HUES48 (cell line): ENCODE measurements at regions not wholly inside any gene's neighbourhood (a gene's known extent, or its start where the extent isn't known, plus 50 kb on each side); places are given as distances from the start of the nearest gene placed in this dataset.
"Not testable (repeated sequence)": the region's sequence is repeated elsewhere in the genome, so short reads cannot be mapped to it uniquely, and the experiment has no call there.

ENCODE experiments used
- H3K27ac ChIP-seq: one replicate; pipeline ENCODE4 v1.7.0; 2013; ENCODE audit warnings: low read depth, low read length, inconsistent platforms
- H3K27me3 ChIP-seq: 2 replicates; pipeline ENCODE4 v1.6.1; 2013; ENCODE audit warnings: mild to moderate bottlenecking, low read length; ENCODE audit not compliant: control insufficient read depth, insufficient read depth
- H3K36me3 ChIP-seq: 2 replicates; pipeline ENCODE4 v1.6.1; 2013; ENCODE audit warnings: low read length; ENCODE audit not compliant: control insufficient read depth, insufficient read depth
- H3K4me1 ChIP-seq: 2 replicates; pipeline ENCODE4 v1.6.1; 2013; ENCODE audit warnings: mild to moderate bottlenecking, low read length; ENCODE audit not compliant: control insufficient read depth, insufficient read depth
- H3K4me3 ChIP-seq: 2 replicates; pipeline ENCODE4 v1.5.1; 2013; ENCODE audit warnings: mild to moderate bottlenecking, low read depth, low read length
- H3K9ac ChIP-seq: 2 replicates; pipeline ENCODE4 v1.6.1; 2013; ENCODE audit warnings: mild to moderate bottlenecking, low read depth, low read length, moderate library complexity
- H3K9me3 ChIP-seq: 2 replicates; pipeline ENCODE4 v1.6.1; 2013; ENCODE audit warnings: low read length; ENCODE audit not compliant: control insufficient read depth, insufficient read depth

- H3K9me3 ChIP-seq, H3K27ac ChIP-seq, H3K4me3 ChIP-seq, H3K27me3 ChIP-seq, H3K36me3 ChIP-seq, H3K4me1 ChIP-seq, H3K9ac ChIP-seq: not testable (repeated sequence)
Observed at GRCh38 chr15:84153655-84154140, 81.9 kb upstream of the GOLGA6L4 start.

- H3K36me3 ChIP-seq, H3K4me1 ChIP-seq, H3K27ac ChIP-seq, H3K9me3 ChIP-seq, H3K4me3 ChIP-seq, H3K9ac ChIP-seq, H3K27me3 ChIP-seq: not testable (repeated sequence)
Observed at GRCh38 chr15:84154314-84154713, 81.3 kb upstream of the GOLGA6L4 start.

- not testable (repeated sequence) for H3K36me3 ChIP-seq, H3K4me1 ChIP-seq, H3K27me3 ChIP-seq, H3K9ac ChIP-seq, H3K27ac ChIP-seq, H3K9me3 ChIP-seq, H3K4me3 ChIP-seq
Observed at GRCh38 chr15:84154787-84155186, 80.8 kb upstream of the GOLGA6L4 start.

GRCh38 chr15:84155792-84156587, 79.6 kb upstream of the GOLGA6L4 start:
- not testable (repeated sequence) for H3K4me1 ChIP-seq, H3K9me3 ChIP-seq, H3K36me3 ChIP-seq, H3K9ac ChIP-seq, H3K27me3 ChIP-seq, H3K27ac ChIP-seq, H3K4me3 ChIP-seq

GRCh38 chr15:84156588-84156840, 79.1 kb upstream of the GOLGA6L4 start:
- H3K9me3 ChIP-seq, H3K9ac ChIP-seq, H3K36me3 ChIP-seq: not testable (repeated sequence)

GRCh38 chr15:84157056-84157632, 78.4 kb upstream of the GOLGA6L4 start:
- not testable (repeated sequence) for H3K27ac ChIP-seq, H3K27me3 ChIP-seq, H3K4me1 ChIP-seq

More at GRCh38 chr15:84156588-84156840, 79.1 kb upstream of the GOLGA6L4 start:
- H3K4me3 ChIP-seq, H3K27ac ChIP-seq, H3K4me1 ChIP-seq, H3K27me3 ChIP-seq: not testable (repeated sequence)

GRCh38 chr15:84157857-84158256, 77.7 kb upstream of the GOLGA6L4 start:
- not testable (repeated sequence) for H3K27ac ChIP-seq, H3K9ac ChIP-seq, H3K36me3 ChIP-seq, H3K27me3 ChIP-seq, H3K4me3 ChIP-seq, H3K4me1 ChIP-seq, H3K9me3 ChIP-seq

More at GRCh38 chr15:84157056-84157632, 78.4 kb upstream of the GOLGA6L4 start:
- not testable (repeated sequence) for H3K9ac ChIP-seq, H3K36me3 ChIP-seq, H3K9me3 ChIP-seq, H3K4me3 ChIP-seq

GRCh38 chr15:84159346-84160269, 76.0 kb upstream of the GOLGA6L4 start:
- H3K27me3 ChIP-seq, H3K4me3 ChIP-seq, H3K4me1 ChIP-seq, H3K9ac ChIP-seq, H3K9me3 ChIP-seq, H3K27ac ChIP-seq, H3K36me3 ChIP-seq: not testable (repeated sequence)

- H3K27me3 ChIP-seq, H3K4me1 ChIP-seq, H3K27ac ChIP-seq, H3K9me3 ChIP-seq, H3K4me3 ChIP-seq, H3K9ac ChIP-seq, H3K36me3 ChIP-seq: not testable (repeated sequence)
Observed at GRCh38 chr15:84164423-84165292, 70.9 kb upstream of the GOLGA6L4 start.

- not testable (repeated sequence) for H3K36me3 ChIP-seq, H3K9ac ChIP-seq, H3K4me3 ChIP-seq, H3K27ac ChIP-seq, H3K27me3 ChIP-seq, H3K4me1 ChIP-seq, H3K9me3 ChIP-seq
Observed at GRCh38 chr15:84170029-84170428, 65.5 kb upstream of the GOLGA6L4 start.
